HFFc6 (cell line): ENCODE measurements at regions not wholly inside any gene's neighbourhood (a gene's known extent, or its start where the extent isn't known, plus 50 kb on each side); places are given as distances from the start of the nearest gene placed in this dataset.

Source experiments
- DNase-seq: peaks from one replicate; pipeline ENCODE4 v3.0.0-alpha.2; 2018
- H3K27ac Mint-ChIP-seq: 2 replicates; pipeline ENCODE4 v1.8.0; 2020; ENCODE audit warnings: mild to moderate bottlenecking, mixed read lengths
- H3K27me3 Mint-ChIP-seq: 2 replicates; pipeline ENCODE4 v1.8.0; 2021; ENCODE audit warnings: mild to moderate bottlenecking, moderate library complexity, mixed read lengths; ENCODE audit not compliant: insufficient read depth
- H3K36me3 Mint-ChIP-seq: 2 replicates; pipeline ENCODE4 v1.8.0; 2021; ENCODE audit warnings: low read depth, mixed read lengths
- H3K4me1 Mint-ChIP-seq: 2 replicates; pipeline ENCODE4 v1.8.0; 2020; ENCODE audit warnings: low read depth, mixed read lengths
- H3K4me3 Mint-ChIP-seq: 2 replicates; pipeline ENCODE4 v1.8.0; 2020; ENCODE audit warnings: mild to moderate bottlenecking, moderate library complexity, mixed read lengths
- H3K9me3 Mint-ChIP-seq: 2 replicates; pipeline ENCODE4 v1.8.0; 2020; ENCODE audit warnings: mild to moderate bottlenecking, mixed read lengths
- CTCF ChIP-seq: fragments of 200-600 bp; sonication (generic); IDR thresholded peaks from 2 replicates; pipeline ENCODE4 v1.5.0; 2021; ENCODE audit warnings: antibody characterized with exemption, mild to moderate bottlenecking

- Mint-ChIP-seq H3K4me3 (no peak overlapping the region), H3K27ac (no peak overlapping the region), H3K27me3 (no peaks in the 10 kb centered on the region; the same call in none of the 2 replicates), H3K36me3 (no peaks in the 10 kb centered on the region), H3K4me1 (no peaks in the 10 kb centered on the region), H3K9me3 (0 out of 2 replicates have a peak, but pooled peaks cover 3% of the 10 kb centered on the region)
- no peak for TF ChIP-seq CTCF
- no peak for DNase-seq
Observed at GRCh38 chr5:89120719-89121118, 237.7 kb upstream of the MEF2C start.

GRCh38 chr5:89117124-89117644, 234.2 kb upstream of the MEF2C start:
- H3K36me3 Mint-ChIP-seq, result no peaks in the 10 kb centered on the region
- H3K27me3 Mint-ChIP-seq, result no peaks in the 10 kb centered on the region
- H3K4me3 Mint-ChIP-seq, result no peak overlapping the region
- H3K27ac Mint-ChIP-seq, result no peak overlapping the region
- no peak for DNase-seq
- H3K9me3 Mint-ChIP-seq, result no peaks in the 10 kb centered on the region
- no peaks in the 10 kb centered on the region for H3K4me1 Mint-ChIP-seq
- TF ChIP-seq CTCF, result no peak

- no peaks in the 10 kb centered on the region for H3K27me3 Mint-ChIP-seq
- H3K36me3 Mint-ChIP-seq, result no peaks in the 10 kb centered on the region
Observed at GRCh38 chr5:89110916-89111646, 228.1 kb upstream of the MEF2C start.

GRCh38 chr5:89106480-89106879, 223.5 kb upstream of the MEF2C start:
- no peaks in the 10 kb centered on the region for H3K4me1 Mint-ChIP-seq
- no peak overlapping the region for H3K27ac Mint-ChIP-seq
- TF ChIP-seq CTCF, result no peak
- no peaks in the 10 kb centered on the region for H3K36me3 Mint-ChIP-seq
- no peaks in the 10 kb centered on the region for H3K27me3 Mint-ChIP-seq
- H3K4me3 Mint-ChIP-seq, result no peak overlapping the region
- DNase-seq, result no peak
- H3K9me3 Mint-ChIP-seq, result peaks cover 5% of the 10 kb centered on the region; the same call in 1 of the 2 replicates

More at GRCh38 chr5:89110916-89111646, 228.1 kb upstream of the MEF2C start:
- DNase-seq, result no peak
- Mint-ChIP-seq H3K4me1 (no peaks in the 10 kb centered on the region), H3K9me3 (no peaks in the 10 kb centered on the region), H3K27ac (no peak overlapping the region), H3K4me3 (no peak overlapping the region)
- no peak for TF ChIP-seq CTCF

GRCh38 chr5:89105836-89106235, 222.9 kb upstream of the MEF2C start:
- Mint-ChIP-seq H3K27ac (no peak overlapping the region), H3K27me3 (no peaks in the 10 kb centered on the region), H3K9me3 (peaks cover 5% of the 10 kb centered on the region; the same call in 1 of the 2 replicates), H3K4me1 (no peaks in the 10 kb centered on the region), H3K36me3 (no peaks in the 10 kb centered on the region), H3K4me3 (no peak overlapping the region)
- TF ChIP-seq CTCF, result no peak
- DNase-seq, result no peak
